Erythroblast (primary cell): ENCODE measurements at regions not wholly inside any gene's neighbourhood (a gene's known extent, or its start where the extent isn't known, plus 50 kb on each side); places are given as distances from the start of the nearest gene placed in this dataset.

Experiments
- GATA1 ChIP-seq: IDR thresholded peaks from 2 replicates; pipeline ENCODE4 v1.6.1; 2011; ENCODE audit warnings: low read depth, mild to moderate bottlenecking, control low read depth, low read length, moderate library complexity
- POLR2A ChIP-seq: IDR thresholded peaks from 2 replicates; pipeline ENCODE4 v1.6.1; 2011; ENCODE audit warnings: mild to moderate bottlenecking, low read length

GRCh38 chr18:2075499-2075898 is 495.8 kb downstream of the METTL4 start:
- TF ChIP-seq POLR2A (no peak), GATA1 (no peak)
